ENCODE measurements at regions not wholly inside any gene's neighbourhood (a gene's known extent, or its start where the extent isn't known, plus 50 kb on each side); places are given as distances from the start of the nearest gene placed in this dataset.

DNA sequence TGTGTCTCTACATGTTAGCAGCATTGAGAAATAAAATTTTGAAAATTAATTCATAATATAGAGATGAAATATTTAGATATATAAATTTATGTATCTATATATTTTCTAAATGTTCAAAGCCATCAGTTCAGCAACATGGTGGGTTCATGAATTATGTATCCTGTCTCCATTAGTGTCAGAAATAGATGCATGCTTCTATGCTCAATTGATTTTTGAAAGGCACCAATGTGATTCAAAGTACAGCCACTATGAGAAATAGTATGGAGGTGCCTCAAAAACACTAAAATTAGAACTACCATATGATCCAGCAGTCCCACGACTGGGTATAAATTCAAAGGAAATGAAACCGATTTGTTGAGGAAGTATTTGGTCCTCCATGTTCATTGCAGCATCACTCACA lies 128.6 kb upstream of the SYN3 start:
- Mint-ChIP-seq H3K36me3 (ENCODE audit: low read depth) (no peaks in the 10 kb centered on the region), H3K9me3 (ENCODE audit: low read depth) (peaks cover 13% of the 10 kb centered on the region), H3K4me1 (ENCODE audit: low read depth) (no peaks in the 10 kb centered on the region), H3K27me3 (ENCODE audit: low read depth) (peaks cover 6% of the 10 kb centered on the region), H3K27ac (ENCODE audit: unreplicated experiment) (no peak overlapping the region), H3K4me3 (ENCODE audit: unreplicated experiment) (no peak overlapping the region)
- no peak for TF ChIP-seq CTCF (IDR thresholded peaks at IDR 0.05)
- no peak for DNase-seq (ENCODE audit: low spot score)

- no peaks in the 10 kb centered on the region for H3K4me1 Mint-ChIP-seq (ENCODE audit: low read depth)
- H3K36me3 Mint-ChIP-seq (ENCODE audit: low read depth) = no peaks in the 10 kb centered on the region
- H3K4me3 Mint-ChIP-seq (ENCODE audit: unreplicated experiment) = no peak overlapping the region
- no peak for TF ChIP-seq CTCF (IDR thresholded peaks at IDR 0.05)
- H3K27ac Mint-ChIP-seq (ENCODE audit: unreplicated experiment) = no peak overlapping the region
- peaks cover 5% of the 10 kb centered on the region for H3K27me3 Mint-ChIP-seq (ENCODE audit: low read depth)
- peaks cover 15% of the 10 kb centered on the region for H3K9me3 Mint-ChIP-seq (ENCODE audit: low read depth)
- no peak for DNase-seq (ENCODE audit: low spot score)
These were observed 122.2 kb upstream of the SYN3 start for GRCh38 chr22:33180356-33180755.

- Mint-ChIP-seq H3K9me3 (ENCODE audit: low read depth) (no peaks in the 10 kb centered on the region), H3K4me1 (ENCODE audit: low read depth) (no peaks in the 10 kb centered on the region), H3K27ac (ENCODE audit: unreplicated experiment) (no peak overlapping the region), H3K36me3 (ENCODE audit: low read depth) (no peaks in the 10 kb centered on the region), H3K27me3 (ENCODE audit: low read depth) (peaks cover 11% of the 10 kb centered on the region), H3K4me3 (ENCODE audit: unreplicated experiment) (no peak overlapping the region)
- TF ChIP-seq CTCF (IDR thresholded peaks at IDR 0.05) = no peak
- no peak for DNase-seq (ENCODE audit: low spot score)
These were observed 110.0 kb upstream of the SYN3 start for GRCh38 chr22:33167998-33168790.

GRCh38 chr22:33166206-33166605 lies 108.0 kb upstream of the SYN3 start:
- Mint-ChIP-seq H3K36me3 (ENCODE audit: low read depth) (no peaks in the 10 kb centered on the region), H3K4me1 (ENCODE audit: low read depth) (no peaks in the 10 kb centered on the region), H3K27me3 (ENCODE audit: low read depth) (peaks cover 11% of the 10 kb centered on the region), H3K4me3 (ENCODE audit: unreplicated experiment) (no peak overlapping the region), H3K27ac (ENCODE audit: unreplicated experiment) (no peak overlapping the region), H3K9me3 (ENCODE audit: low read depth) (no peaks in the 10 kb centered on the region)
- no peak for TF ChIP-seq CTCF (IDR thresholded peaks at IDR 0.05)
- no peak for DNase-seq (ENCODE audit: low spot score)

DNA sequence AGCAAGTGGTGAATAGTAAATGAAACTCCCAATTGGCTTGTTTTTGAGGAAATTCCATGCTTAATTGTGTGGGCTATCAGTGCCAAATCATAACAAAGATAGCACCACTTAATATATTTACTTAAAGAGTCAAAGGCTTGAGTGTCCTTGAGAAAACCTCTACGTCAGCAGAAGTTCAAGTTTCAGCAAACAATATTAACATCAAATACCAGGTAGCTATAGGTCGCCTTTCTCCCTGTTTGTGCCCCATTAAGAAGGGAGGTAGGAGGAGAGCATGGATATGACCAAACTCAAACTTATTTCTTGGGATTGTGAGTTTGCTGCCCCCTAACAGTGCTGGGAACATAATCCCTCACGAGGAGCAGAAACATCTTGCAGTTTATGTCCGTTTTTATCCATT lies 105.6 kb upstream of the SYN3 start:
- no peaks in the 10 kb centered on the region for H3K4me1 Mint-ChIP-seq (ENCODE audit: low read depth)
- H3K36me3 Mint-ChIP-seq (ENCODE audit: low read depth) = no peaks in the 10 kb centered on the region
- H3K4me3 Mint-ChIP-seq (ENCODE audit: unreplicated experiment) = no peak overlapping the region
- no peak for DNase-seq (ENCODE audit: low spot score)
- H3K27me3 Mint-ChIP-seq (ENCODE audit: low read depth) = peaks cover 6% of the 10 kb centered on the region
- H3K9me3 Mint-ChIP-seq (ENCODE audit: low read depth) = no peaks in the 10 kb centered on the region
- H3K27ac Mint-ChIP-seq (ENCODE audit: unreplicated experiment) = no peak overlapping the region
- no peak for TF ChIP-seq CTCF (IDR thresholded peaks at IDR 0.05)
